HG03432 (cell line): ENCODE measurements at regions not wholly inside any gene's neighbourhood (a gene's known extent, or its start where the extent isn't known, plus 50 kb on each side); places are given as distances from the start of the nearest gene placed in this dataset.
"Not testable (repeated sequence)": the region's sequence is repeated elsewhere in the genome, so short reads cannot be mapped to it uniquely, and the experiment has no call there.

Experiments used
- ATAC-seq: cut with Tn5 transposase; IDR thresholded peaks from one replicate; pipeline ENCODE4 v1.9.1; 2021; ENCODE audit warnings: mild to moderate bottlenecking, moderate library complexity; ENCODE audit not compliant: unreplicated experiment

DNA sequence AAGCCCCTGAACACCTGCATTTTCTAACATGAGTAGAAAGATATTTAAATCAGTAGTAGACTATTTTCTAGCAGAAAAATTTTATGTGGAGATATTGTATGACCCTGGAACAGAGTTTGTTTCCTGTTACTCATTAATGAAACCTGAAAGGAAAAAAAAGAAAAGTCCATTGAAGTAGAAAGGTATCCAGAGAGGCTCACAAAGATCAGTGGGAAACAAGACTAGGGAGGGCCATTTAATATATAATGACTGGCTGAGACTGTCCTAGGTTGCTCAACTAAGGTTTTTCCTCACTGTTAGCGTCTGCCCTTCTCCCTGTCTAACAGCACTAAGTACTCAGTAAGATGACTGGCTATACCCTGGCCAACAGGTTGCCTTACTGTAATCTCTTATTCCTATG, 788.6 kb downstream of the GLUD2 start:
- ATAC-seq, result no peak

DNA sequence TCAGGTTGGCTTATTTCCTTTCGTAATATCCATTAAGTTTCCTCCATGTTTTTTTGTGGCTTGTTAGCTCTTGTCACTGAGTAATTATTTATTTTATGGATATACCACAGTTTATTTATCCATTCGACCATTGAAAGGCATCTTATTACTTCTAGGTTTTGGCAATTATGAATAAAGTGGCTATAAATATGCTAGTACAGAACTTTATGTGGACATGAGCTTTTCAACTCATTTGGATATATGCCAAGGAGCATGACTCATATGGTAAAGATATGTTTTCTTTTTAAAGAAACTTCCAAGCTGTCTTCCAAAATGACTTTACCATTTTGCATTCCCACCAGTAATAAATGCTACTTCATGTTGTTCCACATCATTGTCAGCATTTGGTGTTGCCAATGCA, 803.6 kb downstream of the GLUD2 start:
- ATAC-seq, result no peak

DNA sequence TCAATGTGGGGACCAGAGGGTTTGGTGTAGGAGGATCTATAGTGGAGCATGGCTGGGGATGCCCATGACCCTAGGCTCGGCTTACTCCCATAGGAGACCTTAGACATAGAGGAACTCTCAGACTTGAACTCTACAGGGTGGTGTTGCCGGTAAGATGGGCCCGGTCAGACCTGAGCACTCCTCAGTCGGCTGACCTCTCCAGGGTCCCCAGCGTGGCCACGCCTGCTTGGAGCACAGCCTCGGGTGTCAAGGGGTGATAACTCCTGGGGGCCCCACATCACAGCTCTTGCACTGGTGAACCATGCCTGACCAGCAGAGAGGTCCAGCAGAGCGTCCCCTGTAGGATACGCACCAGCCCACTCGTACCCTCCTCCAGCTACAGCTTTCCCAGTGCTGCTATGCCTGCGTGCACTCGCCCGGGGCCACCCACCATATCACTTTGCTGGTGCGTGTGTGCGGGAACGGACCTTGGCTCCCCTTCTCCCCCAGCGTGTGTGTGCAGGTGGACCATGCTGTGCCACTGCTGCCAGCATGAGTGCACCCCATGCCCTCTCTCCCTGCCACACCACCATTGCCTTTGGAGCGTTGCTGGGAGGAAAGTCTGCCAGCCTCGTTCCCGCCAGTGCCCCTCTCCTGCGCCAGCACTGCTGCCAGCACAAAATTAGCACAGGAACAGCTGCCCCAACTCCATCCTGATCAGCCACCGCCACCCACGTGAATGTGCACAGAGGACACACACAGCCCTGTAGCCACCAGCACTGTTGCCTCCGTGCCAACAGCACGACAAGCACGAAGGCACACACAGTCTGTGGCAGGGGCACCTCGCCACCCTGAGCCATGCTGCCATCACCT, 806.6 kb downstream of the GLUD2 start:
- no peak for ATAC-seq

DNA sequence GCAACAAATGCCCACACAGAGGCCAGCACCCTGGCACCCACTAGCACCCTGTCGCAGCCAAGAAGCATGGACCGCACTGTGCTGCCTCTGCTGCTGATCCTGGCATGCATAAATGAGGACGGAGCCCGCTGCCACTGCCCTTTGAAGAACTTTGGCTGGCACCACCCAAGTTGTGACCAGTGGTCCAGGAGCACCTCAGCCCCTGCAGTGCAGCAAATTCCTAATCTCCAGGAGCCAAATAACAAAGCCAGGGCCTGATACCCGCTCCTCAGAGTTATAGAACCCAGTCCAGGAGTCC, 807.2 kb downstream of the GLUD2 start:
- no peak for ATAC-seq

DNA sequence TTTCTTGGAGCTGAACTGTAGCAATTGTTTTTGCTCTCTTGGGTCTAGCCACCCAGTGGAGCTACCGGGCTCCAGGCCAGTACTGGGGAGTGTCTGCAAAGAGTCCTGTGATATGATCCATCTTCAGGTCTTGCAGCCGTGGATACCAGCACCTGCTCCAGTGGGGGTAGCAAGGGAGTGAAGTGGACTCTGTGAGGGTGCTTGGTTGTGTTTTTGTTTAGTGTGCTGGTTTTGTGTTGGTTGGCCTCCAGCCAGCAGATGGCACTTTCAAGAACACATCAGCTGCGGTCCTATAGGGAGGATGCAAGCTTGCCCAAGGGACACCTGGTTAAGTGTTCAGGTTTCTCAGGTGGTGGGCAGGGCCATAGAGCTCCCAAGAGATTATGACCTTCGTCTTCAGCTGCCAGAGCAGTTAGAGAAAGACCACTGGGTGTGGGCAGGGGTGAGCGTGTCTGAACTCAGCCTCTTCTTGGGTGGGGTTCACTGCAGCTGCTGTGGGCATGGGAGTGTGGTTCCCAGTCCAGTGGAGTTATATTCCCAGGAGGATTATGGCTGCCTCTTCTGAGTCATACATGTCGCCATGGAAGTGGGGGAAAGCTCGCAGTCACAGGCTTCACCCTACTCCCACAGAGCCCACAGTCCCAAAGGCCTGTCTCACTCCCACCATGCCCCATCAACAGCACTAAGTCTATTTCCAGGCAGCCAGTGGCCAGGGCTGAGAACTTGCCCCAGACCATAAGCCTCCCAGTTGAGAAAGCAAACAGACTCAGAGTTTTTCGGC, 811.6 kb downstream of the GLUD2 start:
- ATAC-seq, result no peak

DNA sequence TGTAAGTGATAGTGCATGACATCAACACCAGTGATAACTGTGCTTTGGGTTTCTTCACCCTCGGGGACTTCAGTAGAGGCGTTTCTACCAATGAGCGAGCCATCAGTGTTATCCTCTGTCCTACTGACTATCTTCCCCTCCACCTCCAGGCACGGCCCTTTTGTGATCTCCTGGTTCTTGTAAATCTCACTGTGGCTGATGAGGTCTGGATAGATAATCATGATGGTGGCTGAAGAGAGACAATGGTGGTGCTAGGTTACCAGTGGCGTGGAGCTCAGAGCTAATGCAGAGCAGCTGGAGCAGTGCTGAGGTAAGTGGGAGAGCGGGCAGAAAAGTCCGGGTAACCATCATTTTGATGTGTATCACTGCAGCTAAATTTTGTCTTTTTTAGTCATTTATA, 816.6 kb downstream of the GLUD2 start:
- no peak for ATAC-seq

DNA sequence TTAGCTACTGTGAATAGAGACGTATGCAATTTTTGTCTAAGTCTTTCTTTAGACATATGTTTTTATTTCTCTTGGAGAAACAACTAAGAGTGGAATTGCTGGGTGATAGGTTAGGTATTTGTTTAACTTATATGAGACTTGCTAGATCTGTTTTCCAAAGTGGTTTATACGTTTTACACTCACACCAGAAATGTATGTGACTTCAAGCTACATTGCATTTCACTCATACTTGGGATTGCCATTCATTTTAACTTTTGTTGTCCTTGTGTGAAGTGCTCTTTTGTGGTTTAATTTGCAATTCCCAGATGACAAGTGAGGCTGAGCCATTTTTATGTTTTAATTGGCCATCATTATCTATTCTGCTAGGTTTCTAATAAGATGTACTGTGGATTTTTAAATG, 817.2 kb downstream of the GLUD2 start:
- no peak for ATAC-seq

DNA sequence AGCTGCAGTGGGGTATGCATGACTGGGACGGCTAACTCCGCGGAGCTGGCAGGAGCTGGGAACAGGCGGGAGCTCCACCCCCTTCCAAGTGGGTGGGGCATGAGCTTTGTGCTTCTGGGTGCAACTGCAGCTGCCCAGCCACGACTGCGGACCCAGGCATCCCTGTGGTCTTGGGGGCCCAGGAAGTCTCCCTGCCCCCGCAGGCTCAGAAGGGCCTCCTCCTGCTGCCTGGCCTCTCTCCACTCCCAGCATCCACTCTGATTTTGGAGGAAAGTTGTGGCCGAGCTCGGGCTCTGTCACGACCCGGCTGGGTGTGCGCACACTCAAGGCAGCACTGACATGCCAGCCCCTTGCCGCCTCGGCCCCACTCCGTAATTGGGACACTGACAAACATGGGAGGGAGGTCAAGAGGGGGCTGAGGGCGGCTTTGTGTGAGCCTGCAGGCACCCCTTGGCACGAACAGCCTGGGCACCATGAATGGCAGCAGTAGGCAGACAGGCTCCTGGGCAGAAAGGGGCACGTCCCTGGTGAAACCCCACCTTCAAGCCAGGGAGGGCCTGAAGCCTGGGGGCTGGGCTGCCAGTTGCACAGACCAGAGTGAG, 822.6 kb downstream of the GLUD2 start:
- no peak for ATAC-seq

DNA sequence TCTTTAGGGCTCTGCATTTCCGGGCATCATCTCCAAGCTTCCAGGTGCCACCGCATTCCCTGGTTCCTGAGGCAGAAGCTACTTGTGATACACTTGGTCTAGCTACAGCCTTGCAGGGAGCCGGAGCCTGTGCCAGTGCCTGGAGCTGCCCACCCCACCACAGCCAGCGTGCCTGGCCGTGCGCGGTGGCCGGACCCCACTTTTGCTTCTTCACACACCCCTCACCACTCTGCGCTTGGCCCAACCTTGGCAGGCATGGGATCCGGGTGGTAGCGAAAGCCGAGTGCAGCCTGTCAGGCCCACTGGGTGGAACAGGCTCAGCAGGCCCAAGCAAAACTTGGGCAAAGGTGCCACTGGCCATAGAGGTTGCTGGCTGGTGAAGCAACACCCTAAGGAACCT, 823.7 kb downstream of the GLUD2 start:
- ATAC-seq, result no peak

DNA sequence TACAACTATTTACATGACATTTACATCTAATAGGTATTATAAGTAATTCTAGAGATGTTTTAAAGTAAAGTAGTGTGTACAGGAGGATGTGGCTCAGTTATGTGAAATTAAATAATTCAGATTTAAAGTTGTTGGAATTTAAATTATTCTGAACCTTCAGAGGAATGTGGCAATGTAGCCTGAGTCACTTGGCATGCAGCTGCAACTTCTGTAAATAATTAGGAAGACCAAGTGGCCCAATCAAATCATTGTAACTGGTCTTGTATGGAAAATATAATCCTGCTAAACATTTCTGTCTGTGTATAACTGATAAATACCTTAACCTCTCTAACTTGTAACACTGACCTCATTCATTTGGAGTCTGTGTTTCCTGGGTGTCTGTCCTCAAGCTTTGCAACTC, 828.9 kb downstream of the GLUD2 start:
- no peak for ATAC-seq

DNA sequence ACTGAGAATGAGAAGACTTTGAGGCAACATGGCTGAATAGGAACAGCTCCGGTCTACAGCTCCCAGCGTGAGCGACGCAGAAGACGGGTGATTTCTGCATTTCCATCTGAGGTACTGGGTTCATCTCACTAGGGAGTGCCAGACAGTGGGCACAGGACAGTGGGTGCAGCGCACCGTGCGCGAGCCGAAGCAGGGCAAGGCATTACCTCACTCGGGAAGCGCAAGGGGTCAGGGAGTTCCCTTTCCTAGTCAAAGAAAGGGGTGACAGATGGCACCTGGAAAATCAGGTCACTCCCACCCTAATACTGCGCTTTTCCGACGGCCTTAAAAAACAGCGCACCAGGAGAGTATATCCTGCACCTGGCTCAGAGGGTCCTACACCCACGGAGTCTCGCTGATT, 829.9 kb downstream of the GLUD2 start:
- not testable (repeated sequence) for ATAC-seq

DNA sequence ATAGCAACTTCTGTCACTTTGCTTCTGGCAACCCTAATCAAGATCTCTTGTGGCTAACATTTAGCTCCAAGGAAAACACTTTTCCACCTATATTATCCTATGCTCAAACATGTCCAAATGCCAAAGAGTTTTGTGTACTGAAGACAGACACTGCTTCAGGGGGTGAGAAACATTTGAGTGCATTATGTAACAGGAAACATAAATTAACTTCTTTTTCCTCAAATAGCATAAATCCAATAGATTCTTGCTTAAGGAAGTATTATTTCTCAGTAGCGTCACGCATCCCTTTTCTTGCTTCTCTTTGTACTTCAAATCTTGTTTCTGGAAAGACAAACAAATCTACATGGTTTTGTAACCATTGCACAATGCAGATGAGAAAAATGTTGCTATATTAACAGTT, 839.1 kb downstream of the GLUD2 start:
- no peak for ATAC-seq

DNA sequence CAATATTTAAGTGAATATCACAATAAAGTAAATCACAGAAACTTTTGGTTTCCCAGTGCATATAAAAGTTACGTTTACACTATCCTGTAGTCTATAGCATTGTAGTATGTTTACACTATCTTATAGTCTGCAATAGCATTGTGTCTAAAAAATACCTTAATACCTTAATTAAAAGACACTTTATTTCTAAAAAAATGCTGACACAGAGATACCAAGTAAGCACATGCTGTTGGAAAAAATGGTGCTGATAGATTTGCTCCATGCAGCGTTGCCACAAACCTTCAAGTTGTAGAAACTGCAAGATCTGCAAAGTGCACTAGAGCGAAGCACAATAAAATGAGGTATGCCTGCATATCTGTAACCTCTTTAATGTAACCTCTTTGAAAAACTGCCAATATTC, 847.3 kb downstream of the GLUD2 start:
- no peak for ATAC-seq

DNA sequence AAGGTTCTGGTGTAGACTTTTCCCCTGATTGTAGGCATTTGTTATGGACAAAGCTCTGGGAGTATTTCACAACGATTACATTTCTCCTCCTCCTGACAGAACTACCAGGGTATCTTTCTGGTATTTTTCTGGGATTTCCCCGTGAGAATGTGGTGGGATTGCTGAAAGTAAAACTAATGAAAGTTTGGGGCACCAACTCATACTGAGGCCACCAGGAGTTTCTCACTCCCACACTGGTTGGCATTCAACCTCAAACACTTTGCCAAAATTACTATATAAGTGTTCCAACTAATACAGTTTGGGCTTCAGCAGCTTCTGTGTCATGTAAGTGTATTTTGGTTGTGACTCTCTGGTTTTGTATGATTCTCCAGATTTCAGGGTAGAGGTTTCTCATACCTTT, 855.1 kb downstream of the GLUD2 start:
- no peak for ATAC-seq

DNA sequence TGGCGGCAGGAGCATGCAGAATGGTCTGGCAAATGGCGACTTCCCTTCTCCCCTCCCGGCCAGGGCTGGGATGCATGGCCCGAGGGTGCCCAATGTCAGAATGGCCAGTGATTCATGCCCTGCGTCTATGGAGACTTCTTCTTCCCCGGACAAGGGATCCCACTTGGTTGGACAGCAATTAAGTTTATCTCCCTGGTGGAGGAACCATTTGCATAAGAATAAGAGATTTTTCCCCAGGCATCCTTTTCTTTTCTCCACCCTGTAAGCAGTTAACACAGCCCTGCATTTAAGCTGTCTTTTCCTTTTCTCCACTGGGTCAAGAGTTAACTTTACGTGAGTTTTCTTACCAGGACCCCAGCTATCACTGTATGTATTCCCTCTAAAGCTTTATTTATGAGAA, 856.6 kb downstream of the GLUD2 start:
- no peak for ATAC-seq

DNA sequence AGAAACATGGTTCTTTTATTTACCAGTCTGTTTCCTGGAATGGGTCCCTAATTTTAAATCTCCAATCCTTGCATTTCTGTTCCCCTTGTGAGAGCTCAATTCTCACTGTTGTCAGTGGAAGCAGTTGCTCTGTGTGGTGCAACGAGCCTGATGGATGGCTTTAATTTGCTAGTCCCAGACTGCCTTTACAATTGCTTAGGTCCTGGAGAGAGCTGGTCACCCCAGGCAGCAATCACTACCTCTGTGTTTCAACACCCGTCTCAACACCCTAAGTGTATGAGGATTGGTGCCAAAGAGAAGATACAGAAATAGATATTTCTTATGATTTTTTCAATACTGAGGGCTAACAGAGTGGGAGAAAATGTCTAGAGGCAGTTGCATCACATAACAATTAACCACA, 873.8 kb downstream of the GLUD2 start:
- ATAC-seq, result no peak

DNA sequence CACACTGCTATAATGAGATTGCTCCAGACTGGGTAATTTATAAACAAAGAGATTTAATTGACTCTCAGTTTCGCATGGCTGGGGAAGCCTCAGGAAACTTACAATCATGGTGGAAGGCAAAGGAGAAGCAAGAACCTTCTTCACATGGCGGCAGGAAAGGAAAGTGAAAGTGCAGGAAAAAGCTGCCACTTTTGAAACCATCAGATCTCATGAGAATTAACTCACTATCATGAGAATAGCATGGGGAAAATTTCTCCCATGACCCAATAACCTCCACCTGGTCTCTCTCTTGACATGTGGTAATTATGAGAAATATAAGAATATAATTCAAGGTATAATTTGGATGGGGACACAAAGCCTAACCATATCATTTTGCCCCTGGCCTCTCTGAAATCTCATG, 884.2 kb downstream of the GLUD2 start:
- ATAC-seq, result no peak

DNA sequence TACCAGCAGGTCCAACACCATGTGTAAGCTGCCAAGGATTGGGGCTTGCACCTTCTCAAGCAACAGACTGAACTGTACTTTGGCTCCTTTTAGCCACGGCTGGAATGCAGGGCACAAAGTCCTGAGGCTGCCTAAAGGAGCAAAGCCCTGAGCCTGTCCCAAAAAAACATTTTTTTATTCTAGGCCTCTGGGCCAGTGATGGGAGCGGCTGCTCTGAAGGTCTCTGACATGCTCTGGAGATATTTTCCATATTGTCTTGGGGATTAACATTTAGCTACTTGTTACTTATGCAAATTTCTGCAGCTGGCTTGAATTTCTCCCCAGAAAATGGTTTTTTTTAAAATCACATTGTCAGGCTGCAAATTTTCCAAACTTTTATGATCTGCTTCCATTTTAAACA, 885.3 kb downstream of the GLUD2 start:
- ATAC-seq, result no peak

DNA sequence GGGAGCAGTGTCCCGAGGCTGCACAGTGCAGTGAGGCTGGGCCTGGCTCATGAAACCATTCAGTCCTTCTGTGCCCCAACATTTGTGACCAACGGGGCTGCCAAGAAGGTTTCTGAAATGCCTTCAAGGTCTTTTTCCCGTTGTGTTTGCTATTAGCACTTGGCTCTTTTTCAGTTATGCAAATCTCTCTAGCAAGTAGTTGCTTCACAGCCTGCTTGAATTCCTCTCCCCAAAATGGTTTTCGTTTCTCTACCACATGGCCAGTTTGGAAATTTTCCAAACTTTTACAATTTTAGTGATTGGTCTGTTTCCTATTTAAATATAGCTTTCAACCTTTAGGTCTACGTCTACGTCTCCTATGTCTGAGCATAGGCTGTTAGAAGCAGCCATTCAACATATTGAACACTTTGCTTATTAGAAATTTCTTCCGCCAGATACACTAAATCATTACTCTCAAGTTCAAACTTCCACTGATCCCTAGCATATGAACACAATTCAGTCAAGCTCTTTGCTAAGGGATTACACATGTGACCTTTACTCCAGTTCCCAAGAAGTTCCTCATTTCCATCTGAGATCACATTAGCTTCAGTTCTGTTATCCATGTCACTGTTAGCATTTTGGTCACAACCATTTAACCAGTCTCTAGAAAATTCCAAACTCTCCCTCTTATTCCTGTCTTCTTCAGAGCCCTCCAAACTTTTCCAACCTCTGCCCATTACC, 901.8 kb downstream of the GLUD2 start:
- no peak for ATAC-seq

DNA sequence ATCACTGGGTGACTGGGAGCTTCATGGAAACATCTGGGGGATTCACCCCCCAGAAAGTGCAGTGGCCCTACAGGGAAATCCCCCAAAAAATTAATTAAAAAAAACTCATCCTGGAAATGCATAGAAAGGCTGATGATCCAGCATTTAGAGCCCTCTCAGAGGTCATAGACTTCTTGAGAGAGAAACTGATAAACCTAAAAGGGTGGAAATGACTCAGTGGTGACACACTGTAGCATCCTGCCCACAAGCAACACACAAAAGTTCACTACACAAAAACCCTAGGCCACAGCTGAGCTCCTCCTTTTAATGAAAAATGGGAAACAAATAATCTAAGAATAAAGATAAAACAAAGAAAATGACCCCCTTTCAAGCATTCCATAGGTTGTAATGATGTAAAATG, 911.5 kb downstream of the GLUD2 start:
- ATAC-seq, result no peak

DNA sequence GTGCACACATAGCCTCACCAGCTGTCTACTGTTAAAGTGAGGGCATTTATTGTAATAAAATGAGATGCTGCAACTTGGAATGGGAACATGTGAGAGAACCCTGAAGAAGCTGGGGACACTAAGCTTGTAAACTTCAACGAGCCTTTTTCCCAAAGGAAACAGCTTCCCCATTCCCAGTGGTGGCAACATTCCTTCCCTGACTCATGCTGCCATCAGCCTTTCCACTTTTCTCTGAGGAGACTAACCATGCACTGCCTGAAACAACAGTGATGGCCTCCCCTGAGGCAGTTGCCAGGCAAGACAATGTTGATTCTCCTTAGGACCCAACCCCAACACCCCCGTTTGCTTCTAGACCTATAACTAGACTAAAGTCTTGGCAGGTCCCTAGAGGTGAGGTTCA, 928.3 kb downstream of the GLUD2 start:
- ATAC-seq, result no peak

DNA sequence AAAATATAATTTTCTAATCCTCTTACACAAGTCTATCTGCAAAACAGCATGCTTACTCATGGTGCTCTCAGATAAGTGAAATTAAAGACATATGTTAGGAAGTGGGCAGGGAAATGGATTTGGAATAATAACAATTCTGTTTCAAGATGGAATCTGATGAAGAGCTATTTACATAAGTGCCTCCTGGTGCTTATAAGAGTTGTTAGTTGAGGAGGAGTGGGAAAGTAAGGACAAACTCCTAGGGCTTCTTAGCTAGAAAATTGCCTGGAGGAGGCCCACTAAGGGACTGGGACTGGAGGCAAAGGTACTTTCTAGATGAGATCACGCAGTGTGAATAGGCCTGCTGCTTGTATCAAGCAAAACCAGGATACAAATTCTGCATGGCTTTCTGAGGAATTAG, 939.8 kb downstream of the GLUD2 start:
- ATAC-seq, result no peak
